ENCODE measurements at regions not wholly inside any gene's neighbourhood (a gene's known extent, or its start where the extent isn't known, plus 50 kb on each side); places are given as distances from the start of the nearest gene placed in this dataset.

DNA sequence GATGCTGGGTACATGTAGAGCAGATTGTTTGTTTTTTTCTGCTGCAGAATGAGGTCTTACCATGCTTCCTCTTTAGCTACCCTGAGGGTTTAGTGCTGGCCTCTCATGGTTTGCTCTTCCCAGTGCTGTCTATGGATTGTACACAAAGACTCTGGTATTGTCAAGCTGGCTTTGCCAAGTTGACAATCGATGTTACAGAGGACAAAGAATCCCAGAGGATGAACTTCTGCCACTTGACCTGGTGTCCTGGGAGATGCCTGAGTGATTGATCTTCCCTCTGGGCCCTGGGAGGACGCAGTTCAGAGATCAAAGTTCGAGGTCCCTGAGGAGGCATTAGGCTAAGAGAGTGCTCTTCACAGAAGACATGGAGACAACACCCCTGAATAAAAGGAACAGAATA, 865.4 kb downstream of the CCSER2 start:
- no peak for TF ChIP-seq TEAD1 (CRISPR knock-in tag; IDR thresholded peaks at IDR 0.05)
- TF ChIP-seq, protein P1, sequence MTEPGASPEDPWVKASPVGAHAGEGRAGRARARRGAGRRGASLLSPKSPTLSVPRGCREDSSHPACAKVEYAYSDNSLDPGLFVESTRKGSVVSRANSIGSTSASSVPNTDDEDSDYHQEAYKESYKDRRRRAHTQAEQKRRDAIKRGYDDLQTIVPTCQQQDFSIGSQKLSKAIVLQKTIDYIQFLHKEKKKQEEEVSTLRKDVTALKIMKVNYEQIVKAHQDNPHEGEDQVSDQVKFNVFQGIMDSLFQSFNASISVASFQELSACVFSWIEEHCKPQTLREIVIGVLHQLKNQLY (CRISPR knock-in tag; IDR thresholded peaks at IDR 0.05), result no peak
- TF ChIP-seq JUN (CRISPR knock-in tag; IDR thresholded peaks at IDR 0.05), result no peak
- TF ChIP-seq, protein P2, sequence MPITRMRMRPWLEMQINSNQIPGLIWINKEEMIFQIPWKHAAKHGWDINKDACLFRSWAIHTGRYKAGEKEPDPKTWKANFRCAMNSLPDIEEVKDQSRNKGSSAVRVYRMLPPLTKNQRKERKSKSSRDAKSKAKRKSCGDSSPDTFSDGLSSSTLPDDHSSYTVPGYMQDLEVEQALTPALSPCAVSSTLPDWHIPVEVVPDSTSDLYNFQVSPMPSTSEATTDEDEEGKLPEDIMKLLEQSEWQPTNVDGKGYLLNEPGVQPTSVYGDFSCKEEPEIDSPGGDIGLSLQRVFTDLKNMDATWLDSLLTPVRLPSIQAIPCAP (CRISPR knock-in tag; IDR thresholded peaks at IDR 0.05), result no peak
- TF ChIP-seq, protein P3, sequence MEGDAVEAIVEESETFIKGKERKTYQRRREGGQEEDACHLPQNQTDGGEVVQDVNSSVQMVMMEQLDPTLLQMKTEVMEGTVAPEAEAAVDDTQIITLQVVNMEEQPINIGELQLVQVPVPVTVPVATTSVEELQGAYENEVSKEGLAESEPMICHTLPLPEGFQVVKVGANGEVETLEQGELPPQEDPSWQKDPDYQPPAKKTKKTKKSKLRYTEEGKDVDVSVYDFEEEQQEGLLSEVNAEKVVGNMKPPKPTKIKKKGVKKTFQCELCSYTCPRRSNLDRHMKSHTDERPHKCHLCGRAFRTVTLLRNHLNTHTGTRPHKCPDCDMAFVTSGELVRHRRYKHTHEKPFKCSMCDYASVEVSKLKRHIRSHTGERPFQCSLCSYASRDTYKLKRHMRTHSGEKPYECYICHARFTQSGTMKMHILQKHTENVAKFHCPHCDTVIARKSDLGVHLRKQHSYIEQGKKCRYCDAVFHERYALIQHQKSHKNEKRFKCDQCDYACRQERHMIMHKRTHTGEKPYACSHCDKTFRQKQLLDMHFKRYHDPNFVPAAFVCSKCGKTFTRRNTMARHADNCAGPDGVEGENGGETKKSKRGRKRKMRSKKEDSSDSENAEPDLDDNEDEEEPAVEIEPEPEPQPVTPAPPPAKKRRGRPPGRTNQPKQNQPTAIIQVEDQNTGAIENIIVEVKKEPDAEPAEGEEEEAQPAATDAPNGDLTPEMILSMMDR (IDR thresholded peaks at IDR 0.05), result no peak
- TF ChIP-seq, protein P4, sequence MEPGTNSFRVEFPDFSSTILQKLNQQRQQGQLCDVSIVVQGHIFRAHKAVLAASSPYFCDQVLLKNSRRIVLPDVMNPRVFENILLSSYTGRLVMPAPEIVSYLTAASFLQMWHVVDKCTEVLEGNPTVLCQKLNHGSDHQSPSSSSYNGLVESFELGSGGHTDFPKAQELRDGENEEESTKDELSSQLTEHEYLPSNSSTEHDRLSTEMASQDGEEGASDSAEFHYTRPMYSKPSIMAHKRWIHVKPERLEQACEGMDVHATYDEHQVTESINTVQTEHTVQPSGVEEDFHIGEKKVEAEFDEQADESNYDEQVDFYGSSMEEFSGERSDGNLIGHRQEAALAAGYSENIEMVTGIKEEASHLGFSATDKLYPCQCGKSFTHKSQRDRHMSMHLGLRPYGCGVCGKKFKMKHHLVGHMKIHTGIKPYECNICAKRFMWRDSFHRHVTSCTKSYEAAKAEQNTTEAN (CRISPR knock-in tag; IDR thresholded peaks at IDR 0.05), result no peak
- TF ChIP-seq, protein P5, sequence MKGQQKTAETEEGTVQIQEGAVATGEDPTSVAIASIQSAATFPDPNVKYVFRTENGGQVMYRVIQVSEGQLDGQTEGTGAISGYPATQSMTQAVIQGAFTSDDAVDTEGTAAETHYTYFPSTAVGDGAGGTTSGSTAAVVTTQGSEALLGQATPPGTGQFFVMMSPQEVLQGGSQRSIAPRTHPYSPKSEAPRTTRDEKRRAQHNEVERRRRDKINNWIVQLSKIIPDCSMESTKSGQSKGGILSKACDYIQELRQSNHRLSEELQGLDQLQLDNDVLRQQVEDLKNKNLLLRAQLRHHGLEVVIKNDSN (CRISPR knock-in tag; IDR thresholded peaks at IDR 0.05), result no peak
- TF ChIP-seq, protein P6, sequence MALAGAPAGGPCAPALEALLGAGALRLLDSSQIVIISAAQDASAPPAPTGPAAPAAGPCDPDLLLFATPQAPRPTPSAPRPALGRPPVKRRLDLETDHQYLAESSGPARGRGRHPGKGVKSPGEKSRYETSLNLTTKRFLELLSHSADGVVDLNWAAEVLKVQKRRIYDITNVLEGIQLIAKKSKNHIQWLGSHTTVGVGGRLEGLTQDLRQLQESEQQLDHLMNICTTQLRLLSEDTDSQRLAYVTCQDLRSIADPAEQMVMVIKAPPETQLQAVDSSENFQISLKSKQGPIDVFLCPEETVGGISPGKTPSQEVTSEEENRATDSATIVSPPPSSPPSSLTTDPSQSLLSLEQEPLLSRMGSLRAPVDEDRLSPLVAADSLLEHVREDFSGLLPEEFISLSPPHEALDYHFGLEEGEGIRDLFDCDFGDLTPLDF (CRISPR knock-in tag; IDR thresholded peaks at IDR 0.05), result no peak
- TF ChIP-seq, protein P7, sequence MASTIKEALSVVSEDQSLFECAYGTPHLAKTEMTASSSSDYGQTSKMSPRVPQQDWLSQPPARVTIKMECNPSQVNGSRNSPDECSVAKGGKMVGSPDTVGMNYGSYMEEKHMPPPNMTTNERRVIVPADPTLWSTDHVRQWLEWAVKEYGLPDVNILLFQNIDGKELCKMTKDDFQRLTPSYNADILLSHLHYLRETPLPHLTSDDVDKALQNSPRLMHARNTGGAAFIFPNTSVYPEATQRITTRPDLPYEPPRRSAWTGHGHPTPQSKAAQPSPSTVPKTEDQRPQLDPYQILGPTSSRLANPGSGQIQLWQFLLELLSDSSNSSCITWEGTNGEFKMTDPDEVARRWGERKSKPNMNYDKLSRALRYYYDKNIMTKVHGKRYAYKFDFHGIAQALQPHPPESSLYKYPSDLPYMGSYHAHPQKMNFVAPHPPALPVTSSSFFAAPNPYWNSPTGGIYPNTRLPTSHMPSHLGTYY (CRISPR knock-in tag; IDR thresholded peaks at IDR 0.05), result no peak
- no peak for TF ChIP-seq ESRRA (CRISPR knock-in tag; IDR thresholded peaks at IDR 0.05; ENCODE audit: borderline replicate concordance)
- TF ChIP-seq ELF4 (CRISPR knock-in tag; IDR thresholded peaks at IDR 0.05; ENCODE audit: low read depth), result no peak

Data from WTC11 (cell line).